Upper lobe of left lung (tissue), 4 donors: ENCODE measurements at regions not wholly inside any gene's neighbourhood (a gene's known extent, or its start where the extent isn't known, plus 50 kb on each side); places are given as distances from the start of the nearest gene placed in this dataset.

Experiments used
- POLR2A ChIP-seq, 4 donors: fragments of 450-650 bp; IDR thresholded peaks; one replicate each; pipeline ENCODE4 v1.5.1; 2016 to 2017; ENCODE audit warnings: antibody characterized with exemption in 4 of 4, mild to moderate bottlenecking in 2 of 4
- POLR2AphosphoS5 ChIP-seq, 2 donors: sonication (generic); formaldehyde crosslinking; IDR thresholded peaks; one replicate each; pipeline ENCODE4 v1.5.1; 2017; ENCODE audit warnings: antibody characterized with exemption in 2 of 2
- TF ChIP-seq, protein P1 (sequence below), 6 experiments: fragments of 450-650 bp in 4 of 6; fragments of 200-600 bp in 2 of 6; sonication (generic) in 2 of 6; IDR thresholded peaks; one replicate each; pipeline ENCODE4 v1.5.1; 2016 to 2019; ENCODE audit warnings: antibody characterized with exemption in 6 of 6

DNA sequence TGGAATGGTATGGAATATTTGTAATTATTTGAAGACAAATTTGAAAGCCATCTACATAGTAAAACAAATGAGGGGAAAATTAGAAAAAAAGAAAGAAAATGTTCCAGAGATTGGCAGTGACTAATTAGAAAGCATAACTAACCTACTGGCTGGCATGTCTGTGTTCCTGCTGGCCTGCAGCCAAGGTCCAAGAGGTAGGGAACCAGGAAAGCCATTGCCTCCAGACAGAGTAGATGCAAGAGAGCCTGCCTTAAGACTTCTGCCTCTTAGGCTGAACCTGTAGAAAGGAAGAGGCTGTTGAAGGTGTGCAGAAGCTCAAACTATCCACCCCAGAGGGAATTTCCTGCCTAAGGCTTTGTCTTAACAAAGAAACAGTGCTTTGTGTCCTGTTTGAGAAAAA lies 982.0 kb downstream of the SORCS1 start:
- TF ChIP-seq POLR2A (IDR thresholded peaks at IDR 0.05) (no peak), POLR2AphosphoS5 (IDR thresholded peaks at IDR 0.05) (no peak)
- TF ChIP-seq, protein P1, sequence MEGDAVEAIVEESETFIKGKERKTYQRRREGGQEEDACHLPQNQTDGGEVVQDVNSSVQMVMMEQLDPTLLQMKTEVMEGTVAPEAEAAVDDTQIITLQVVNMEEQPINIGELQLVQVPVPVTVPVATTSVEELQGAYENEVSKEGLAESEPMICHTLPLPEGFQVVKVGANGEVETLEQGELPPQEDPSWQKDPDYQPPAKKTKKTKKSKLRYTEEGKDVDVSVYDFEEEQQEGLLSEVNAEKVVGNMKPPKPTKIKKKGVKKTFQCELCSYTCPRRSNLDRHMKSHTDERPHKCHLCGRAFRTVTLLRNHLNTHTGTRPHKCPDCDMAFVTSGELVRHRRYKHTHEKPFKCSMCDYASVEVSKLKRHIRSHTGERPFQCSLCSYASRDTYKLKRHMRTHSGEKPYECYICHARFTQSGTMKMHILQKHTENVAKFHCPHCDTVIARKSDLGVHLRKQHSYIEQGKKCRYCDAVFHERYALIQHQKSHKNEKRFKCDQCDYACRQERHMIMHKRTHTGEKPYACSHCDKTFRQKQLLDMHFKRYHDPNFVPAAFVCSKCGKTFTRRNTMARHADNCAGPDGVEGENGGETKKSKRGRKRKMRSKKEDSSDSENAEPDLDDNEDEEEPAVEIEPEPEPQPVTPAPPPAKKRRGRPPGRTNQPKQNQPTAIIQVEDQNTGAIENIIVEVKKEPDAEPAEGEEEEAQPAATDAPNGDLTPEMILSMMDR (IDR thresholded peaks at IDR 0.05) = no peak
